Endothelial cell of umbilical vein (primary cell): ENCODE measurements at regions not wholly inside any gene's neighbourhood (a gene's known extent, or its start where the extent isn't known, plus 50 kb on each side); places are given as distances from the start of the nearest gene placed in this dataset.

Source experiments
- CTCF ChIP-seq, 2 donors: IDR thresholded peaks; 1 replicate in 1 of 2; 2 replicates in 1 of 2; pipeline ENCODE4 v1.5.1; 2011; ENCODE audit warnings: low read length in 2 of 2, mild to moderate bottlenecking in 2 of 2, moderate library complexity in 2 of 2, control low read depth in 1 of 2, inconsistent platforms in 1 of 2, low read depth in 1 of 2; ENCODE audit not compliant: insufficient read depth in 1 of 2; ENCODE audit errors: extremely low read depth in 1 of 2
- EZH2 ChIP-seq: IDR thresholded peaks from 2 replicates; pipeline ENCODE4 v1.6.1; 2012; ENCODE audit warnings: borderline replicate concordance, low read depth, mild to moderate bottlenecking, moderate library complexity, low read length, inconsistent platforms; ENCODE audit not compliant: severe bottlenecking
- POLR2A ChIP-seq: IDR thresholded peaks from 2 replicates; pipeline ENCODE4 v1.6.1; 2012; ENCODE audit warnings: low read depth, mild to moderate bottlenecking, control low read depth, low read length
- POLR2AphosphoS5 ChIP-seq: IDR thresholded peaks from 2 replicates; pipeline ENCODE4 v1.6.1; 2012; ENCODE audit warnings: low read depth, mild to moderate bottlenecking, control low read depth, low read length, moderate library complexity; ENCODE audit not compliant: insufficient read depth
- TF ChIP-seq, protein P1 (sequence below): IDR thresholded peaks from 2 replicates; pipeline ENCODE4 v1.6.1; 2011; ENCODE audit not compliant: insufficient read depth, insufficient read length

- TF ChIP-seq POLR2AphosphoS5 = no peak
- no peak for TF ChIP-seq EZH2
- no peak for TF ChIP-seq POLR2A
- TF ChIP-seq, protein P1, sequence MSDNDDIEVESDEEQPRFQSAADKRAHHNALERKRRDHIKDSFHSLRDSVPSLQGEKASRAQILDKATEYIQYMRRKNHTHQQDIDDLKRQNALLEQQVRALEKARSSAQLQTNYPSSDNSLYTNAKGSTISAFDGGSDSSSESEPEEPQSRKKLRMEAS = no peak
- TF ChIP-seq CTCF (IDR thresholded peaks at IDR 0.05; ENCODE audit: extremely low read depth in 1 of 2, insufficient read depth in 1 of 2, low read depth in 1 of 2, low read length in 2 of 2) = no peak
Observed at GRCh38 chr9:16328349-16328748, 542.1 kb downstream of the BNC2 start.
